Progenitor cell of endocrine pancreas (in vitro differentiated cells): ENCODE measurements at regions not wholly inside any gene's neighbourhood (a gene's known extent, or its start where the extent isn't known, plus 50 kb on each side); places are given as distances from the start of the nearest gene placed in this dataset.

ENCODE experiments used
- DNase-seq: peaks from one replicate; pipeline ENCODE4 v3.0.0; 2021; ENCODE audit warnings: low spot score; ENCODE audit not compliant: unreplicated experiment
- H3K27ac Mint-ChIP-seq: 2 replicates; pipeline ENCODE4 v1.8.0; 2021; ENCODE audit warnings: mild to moderate bottlenecking, moderate library complexity, mixed read lengths
- H3K27me3 Mint-ChIP-seq: 2 replicates; pipeline ENCODE4 v1.8.0; 2021; ENCODE audit warnings: mixed read lengths
- H3K36me3 Mint-ChIP-seq: 2 replicates; pipeline ENCODE4 v1.8.0; 2022; ENCODE audit warnings: mixed read lengths; ENCODE audit not compliant: insufficient read depth
- H3K4me1 Mint-ChIP-seq: 2 replicates; pipeline ENCODE4 v1.8.0; 2021; ENCODE audit warnings: low read depth, mixed read lengths
- H3K4me3 Mint-ChIP-seq: 2 replicates; pipeline ENCODE4 v1.8.0; 2021; ENCODE audit warnings: low read depth, mild to moderate bottlenecking, moderate library complexity, mixed read lengths
- H3K9me3 Mint-ChIP-seq: 2 replicates; pipeline ENCODE4 v1.8.0; 2021; ENCODE audit warnings: low read depth, mixed read lengths
- CTCF ChIP-seq: fragments of 200-600 bp; sonication (generic); IDR thresholded peaks from one replicate; pipeline ENCODE4 v1.5.0; 2021; ENCODE audit warnings: antibody characterized with exemption, mild to moderate bottlenecking; ENCODE audit not compliant: unreplicated experiment

GRCh38 chr5:174210596-174211276 lies 165.2 kb downstream of the NSG2 start:
- H3K4me1 Mint-ChIP-seq, result peaks cover 2% of the 10 kb centered on the region
- H3K9me3 Mint-ChIP-seq, result no peaks in the 10 kb centered on the region

GRCh38 chr5:174211277-174211626 lies 165.7 kb downstream of the NSG2 start:
- no peak for DNase-seq
- Mint-ChIP-seq H3K36me3 (no peaks in the 10 kb centered on the region), H3K27me3 (peaks cover 45% of the 10 kb centered on the region), H3K4me1 (peaks cover 4% of the 10 kb centered on the region), H3K4me3 (no peak overlapping the region), H3K9me3 (no peaks in the 10 kb centered on the region), H3K27ac (no peak overlapping the region)
- no peak for TF ChIP-seq CTCF

More at GRCh38 chr5:174210596-174211276, 165.2 kb downstream of the NSG2 start:
- DNase-seq, result no peak
- no peak for TF ChIP-seq CTCF
- Mint-ChIP-seq H3K36me3 (no peaks in the 10 kb centered on the region), H3K27ac (no peak overlapping the region), H3K4me3 (no peak overlapping the region), H3K27me3 (peaks cover 43% of the 10 kb centered on the region)

- Mint-ChIP-seq H3K4me1 (peaks cover 4% of the 10 kb centered on the region), H3K9me3 (no peaks in the 10 kb centered on the region), H3K27me3 (peaks cover 30% of the 10 kb centered on the region), H3K4me3 (no peak overlapping the region), H3K27ac (no peak overlapping the region), H3K36me3 (no peaks in the 10 kb centered on the region)
- no peak for DNase-seq
- no peak for TF ChIP-seq CTCF
Observed at GRCh38 chr5:174217527-174217926, 172.0 kb downstream of the NSG2 start.

GRCh38 chr5:174218162-174218561 lies 172.7 kb downstream of the NSG2 start:
- H3K27me3 Mint-ChIP-seq, result peaks cover 24% of the 10 kb centered on the region
- DNase-seq, result no peak
- no peak overlapping the region for H3K4me3 Mint-ChIP-seq
- peaks cover 4% of the 10 kb centered on the region for H3K4me1 Mint-ChIP-seq
- no peaks in the 10 kb centered on the region for H3K9me3 Mint-ChIP-seq
- TF ChIP-seq CTCF, result no peak
- no peaks in the 10 kb centered on the region for H3K36me3 Mint-ChIP-seq
- no peak overlapping the region for H3K27ac Mint-ChIP-seq

- Mint-ChIP-seq H3K27me3 (peaks cover 25% of the 10 kb centered on the region), H3K4me1 (peaks cover 4% of the 10 kb centered on the region), H3K4me3 (no peak overlapping the region), H3K27ac (no peak overlapping the region), H3K9me3 (no peaks in the 10 kb centered on the region), H3K36me3 (no peaks in the 10 kb centered on the region)
- no peak for DNase-seq
- TF ChIP-seq CTCF, result no peak
Observed at GRCh38 chr5:174220417-174220816, 174.9 kb downstream of the NSG2 start.
